Activated CD8-positive, alpha-beta memory T cell treated with anti-CD3 and anti-CD28 coated beads, Interleukin-2, amount 50 U/mL, for 4 hours (primary cell): ENCODE measurements at regions not wholly inside any gene's neighbourhood (a gene's known extent, or its start where the extent isn't known, plus 50 kb on each side); places are given as distances from the start of the nearest gene placed in this dataset.

ENCODE experiments used
- DNase-seq: peaks from one replicate; pipeline ENCODE4 v3.0.0-alpha.2; 2020

GRCh38 chr18:39105104-39105503, 1539.5 kb upstream of the CELF4 start:
- DNase-seq = no peak

GRCh38 chr18:39072970-39073369, 1507.4 kb upstream of the CELF4 start:
- DNase-seq = no peak

GRCh38 chr18:39062426-39062825, 1496.8 kb upstream of the CELF4 start:
- DNase-seq = no peak

- no peak for DNase-seq
Measured at GRCh38 chr18:39058386-39059000, 1492.9 kb upstream of the CELF4 start.

GRCh38 chr18:39057423-39058064, 1491.9 kb upstream of the CELF4 start:
- no peak for DNase-seq

GRCh38 chr18:39053571-39053970, 1488.0 kb upstream of the CELF4 start:
- no peak for DNase-seq

GRCh38 chr18:39051013-39051412, 1485.4 kb upstream of the CELF4 start:
- no peak for DNase-seq

- DNase-seq = no peak
Measured at GRCh38 chr18:39039813-39040212, 1474.2 kb upstream of the CELF4 start.

- no peak for DNase-seq
Measured at GRCh38 chr18:39037925-39038324, 1472.3 kb upstream of the CELF4 start.

- no peak for DNase-seq
Measured at GRCh38 chr18:39033312-39033711, 1467.7 kb upstream of the CELF4 start.

- DNase-seq = no peak
Measured at GRCh38 chr18:39031647-39032046, 1466.0 kb upstream of the CELF4 start.

- DNase-seq = no peak
Measured at GRCh38 chr18:39030124-39030655, 1464.6 kb upstream of the CELF4 start.

GRCh38 chr18:39025531-39025930, 1459.9 kb upstream of the CELF4 start:
- DNase-seq = no peak

GRCh38 chr18:39019989-39020388, 1454.4 kb upstream of the CELF4 start:
- no peak for DNase-seq

- DNase-seq = no peak
Measured at GRCh38 chr18:39007031-39007902, 1441.7 kb upstream of the CELF4 start.

GRCh38 chr18:38996056-38996455, 1430.5 kb upstream of the CELF4 start:
- no peak for DNase-seq

GRCh38 chr18:38993342-38993741, 1427.7 kb upstream of the CELF4 start:
- DNase-seq = no peak

- no peak for DNase-seq
Measured at GRCh38 chr18:38984968-38985367, 1419.4 kb upstream of the CELF4 start.

GRCh38 chr18:38982072-38982471, 1416.5 kb upstream of the CELF4 start:
- DNase-seq = no peak

GRCh38 chr18:38981389-38981788, 1415.8 kb upstream of the CELF4 start:
- no peak for DNase-seq

- no peak for DNase-seq
Measured at GRCh38 chr18:38980420-38980819, 1414.8 kb upstream of the CELF4 start.

- DNase-seq = no peak
Measured at GRCh38 chr18:38972571-38972970, 1407.0 kb upstream of the CELF4 start.

GRCh38 chr18:38971881-38972280, 1406.3 kb upstream of the CELF4 start:
- DNase-seq = no peak

GRCh38 chr18:38966841-38967240, 1401.2 kb upstream of the CELF4 start:
- DNase-seq = no peak
